ENCODE measurements at regions not wholly inside any gene's neighbourhood (a gene's known extent, or its start where the extent isn't known, plus 50 kb on each side); places are given as distances from the start of the nearest gene placed in this dataset.

DNA sequence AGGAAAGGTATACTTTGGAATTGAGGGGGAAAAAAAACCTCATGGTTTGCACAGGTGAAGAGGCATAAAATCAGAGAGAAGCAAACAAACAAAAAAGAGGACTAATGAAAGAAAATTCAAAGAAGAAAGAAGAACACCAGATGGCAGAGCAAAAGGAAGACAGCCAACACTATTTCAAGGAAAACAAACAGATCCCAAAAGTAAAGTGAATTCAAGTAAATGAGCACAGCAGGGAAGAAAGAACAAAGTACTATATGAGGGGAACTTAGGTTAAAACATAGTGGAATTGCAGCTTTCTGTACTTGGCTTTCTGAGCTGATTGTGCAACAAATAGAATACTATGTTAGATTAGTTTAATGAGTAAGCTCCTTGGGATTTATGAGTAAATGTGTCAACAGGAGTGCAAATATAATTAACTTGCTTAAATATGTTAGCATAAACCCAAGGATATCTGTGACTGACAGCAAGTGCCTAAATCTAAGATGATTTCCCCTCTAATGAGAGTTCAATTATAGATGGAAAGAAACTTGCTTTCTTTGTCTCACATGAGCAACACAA is 404.6 kb upstream of the CNTN5 start:
- H3K79me2 ChIP-seq (ENCODE audit: control insufficient read depth, insufficient read depth, low read length), result no peaks in the 10 kb centered on the region
- no peaks in the 10 kb centered on the region for H3K9me1 ChIP-seq (replicated peaks; ENCODE audit: control insufficient read depth, extremely low read depth, insufficient read depth, low read length)
- H3K9me3 ChIP-seq (replicated peaks; ENCODE audit: control insufficient read depth, insufficient read depth, low read length), result peaks cover 1% of the 10 kb centered on the region
- BruUV-seq (replicated peaks), result no TSS peak
- H3K9ac ChIP-seq (replicated peaks; ENCODE audit: extremely low read depth, insufficient read depth, low read length), result no peak overlapping the region
- POLR2A ChIA-PET, result no interaction called here
- H3K4me1 ChIP-seq (ENCODE audit: control insufficient read depth, extremely low read depth, insufficient read depth, low read length), result no peaks in the 10 kb centered on the region
- TF ChIP-seq FOS (IDR thresholded peaks at IDR 0.05; ENCODE audit: borderline replicate concordance, insufficient read depth, low read length) (no peak), MYC (IDR thresholded peaks at IDR 0.05; ENCODE audit: low read depth, low read length) (no peak), EZH2 (IDR thresholded peaks at IDR 0.05; ENCODE audit: borderline replicate concordance, low read depth, low read length, severe bottlenecking) (no peak), POLR2A (IDR thresholded peaks at IDR 0.05; ENCODE audit: low read depth, low read length) (no peak), JUN (IDR thresholded peaks at IDR 0.05; ENCODE audit: borderline replicate concordance, insufficient read depth, insufficient read length, low read depth) (no peak), GATA2 (IDR thresholded peaks at IDR 0.05; ENCODE audit: insufficient read depth, insufficient read length, low read depth, low read length) (no peak), POLR2AphosphoS5 (IDR thresholded peaks at IDR 0.05; ENCODE audit: insufficient read depth, low read depth, low read length) (no peak)
- TF ChIP-seq, protein P1, sequence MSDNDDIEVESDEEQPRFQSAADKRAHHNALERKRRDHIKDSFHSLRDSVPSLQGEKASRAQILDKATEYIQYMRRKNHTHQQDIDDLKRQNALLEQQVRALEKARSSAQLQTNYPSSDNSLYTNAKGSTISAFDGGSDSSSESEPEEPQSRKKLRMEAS (IDR thresholded peaks at IDR 0.05; ENCODE audit: insufficient read depth, insufficient read length), result no peak
- TF ChIP-seq, protein P2, sequence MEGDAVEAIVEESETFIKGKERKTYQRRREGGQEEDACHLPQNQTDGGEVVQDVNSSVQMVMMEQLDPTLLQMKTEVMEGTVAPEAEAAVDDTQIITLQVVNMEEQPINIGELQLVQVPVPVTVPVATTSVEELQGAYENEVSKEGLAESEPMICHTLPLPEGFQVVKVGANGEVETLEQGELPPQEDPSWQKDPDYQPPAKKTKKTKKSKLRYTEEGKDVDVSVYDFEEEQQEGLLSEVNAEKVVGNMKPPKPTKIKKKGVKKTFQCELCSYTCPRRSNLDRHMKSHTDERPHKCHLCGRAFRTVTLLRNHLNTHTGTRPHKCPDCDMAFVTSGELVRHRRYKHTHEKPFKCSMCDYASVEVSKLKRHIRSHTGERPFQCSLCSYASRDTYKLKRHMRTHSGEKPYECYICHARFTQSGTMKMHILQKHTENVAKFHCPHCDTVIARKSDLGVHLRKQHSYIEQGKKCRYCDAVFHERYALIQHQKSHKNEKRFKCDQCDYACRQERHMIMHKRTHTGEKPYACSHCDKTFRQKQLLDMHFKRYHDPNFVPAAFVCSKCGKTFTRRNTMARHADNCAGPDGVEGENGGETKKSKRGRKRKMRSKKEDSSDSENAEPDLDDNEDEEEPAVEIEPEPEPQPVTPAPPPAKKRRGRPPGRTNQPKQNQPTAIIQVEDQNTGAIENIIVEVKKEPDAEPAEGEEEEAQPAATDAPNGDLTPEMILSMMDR (IDR thresholded peaks at IDR 0.05; ENCODE audit: extremely low read depth in 1 of 2, insufficient read depth in 1 of 2, low read depth in 1 of 2, low read length in 2 of 2), result no peak
- H3K27ac ChIP-seq (ENCODE audit: insufficient read depth, low read depth, low read length), result no peak overlapping the region
- intact Hi-C loops (cut with micrococcal nuclease), result no loop called here
- no peaks in the 10 kb centered on the region for H3K27me3 ChIP-seq (ENCODE audit: control insufficient read depth in 2 of 2, insufficient read depth in 2 of 2, low read length in 2 of 2)
- no peak for DNase-seq (ENCODE audit: low read depth, low spot score)
- no peak overlapping the region for H3K4me3 ChIP-seq (replicated peaks in 1 of 3; ENCODE audit: insufficient read depth in 1 of 3, low read depth in 1 of 3, low read length in 3 of 3)
- dilution Hi-C loops (cut with MboI; ENCODE audit: extremely low pct_ligation_motif_present, low sequenced_read_pairs), result no loop called here
- no peak for FAIRE-seq
- H2AFZ ChIP-seq (ENCODE audit: low read depth, low read length), result no peak overlapping the region
- H3K36me3 ChIP-seq (ENCODE audit: control insufficient read depth in 2 of 2, extremely low read depth in 1 of 2, insufficient read depth in 2 of 2, low read length in 2 of 2), result no peaks in the 10 kb centered on the region
- CTCF ChIA-PET, result no interaction called here
- H3K4me2 ChIP-seq (ENCODE audit: insufficient read depth, low read length), result no peak overlapping the region
- no peaks in the 10 kb centered on the region for H4K20me1 ChIP-seq (replicated peaks; ENCODE audit: control insufficient read depth, extremely low read depth, insufficient read depth, low read length)

All from endothelial cell of umbilical vein (primary cell).